ENCODE measurements at regions not wholly inside any gene's neighbourhood (a gene's known extent, or its start where the extent isn't known, plus 50 kb on each side); places are given as distances from the start of the nearest gene placed in this dataset.

GRCh38 chr1:106944721-106945120 is 111.8 kb upstream of the PRMT6 start:
- Histone ChIP-seq H3K4me2 (ENCODE audit: low read length) (no peak overlapping the region), H3K4me1 (ENCODE audit: low read length) (no peaks in the 10 kb centered on the region), H3K79me2 (ENCODE audit: low read length) (no peaks in the 10 kb centered on the region), H2AFZ (ENCODE audit: low read depth, low read length) (no peak overlapping the region), H3K36me3 (replicated peaks; ENCODE audit: low read depth, low read length) (no peaks in the 10 kb centered on the region), H3K27me3 (ENCODE audit: low read depth, low read length) (no peaks in the 10 kb centered on the region), H4K20me1 (ENCODE audit: insufficient read depth, low read length) (no peaks in the 10 kb centered on the region), H3K4me3 (ENCODE audit: low read length) (no peak overlapping the region), H3K9ac (ENCODE audit: low read length) (no peak overlapping the region), H3K9me3 (ENCODE audit: insufficient read depth, low read length) (no peaks in the 10 kb centered on the region), H3K27ac (ENCODE audit: low read length) (no peak overlapping the region)
- TF ChIP-seq EZH2phosphoT487 (IDR thresholded peaks at IDR 0.05; ENCODE audit: low read depth): no peak
- no peak for TF ChIP-seq CTCF (IDR thresholded peaks at IDR 0.05; ENCODE audit: low read depth, low read length)

GRCh38 chr1:106952776-106953175 is 103.7 kb upstream of the PRMT6 start:
- Histone ChIP-seq H3K9ac (ENCODE audit: low read length) (no peak overlapping the region), H3K27ac (ENCODE audit: low read length) (no peak overlapping the region), H3K4me1 (ENCODE audit: low read length) (peaks cover 15% of the 10 kb centered on the region), H3K36me3 (replicated peaks; ENCODE audit: low read depth, low read length) (no peaks in the 10 kb centered on the region), H3K27me3 (ENCODE audit: low read depth, low read length) (no peaks in the 10 kb centered on the region; the same call in 1 of the 2 replicates), H2AFZ (ENCODE audit: low read depth, low read length) (no peak overlapping the region), H3K4me2 (ENCODE audit: low read length) (no peak overlapping the region), H3K79me2 (ENCODE audit: low read length) (no peaks in the 10 kb centered on the region), H3K4me3 (ENCODE audit: low read length) (no peak overlapping the region), H4K20me1 (ENCODE audit: insufficient read depth, low read length) (no peaks in the 10 kb centered on the region), H3K9me3 (ENCODE audit: insufficient read depth, low read length) (no peaks in the 10 kb centered on the region)
- TF ChIP-seq CTCF (IDR thresholded peaks at IDR 0.05; ENCODE audit: low read depth, low read length): no peak
- no peak for TF ChIP-seq EZH2phosphoT487 (IDR thresholded peaks at IDR 0.05; ENCODE audit: low read depth)

- Histone ChIP-seq H3K4me3 (ENCODE audit: low read length) (no peak overlapping the region), H3K27ac (ENCODE audit: low read length) (no peak overlapping the region), H4K20me1 (ENCODE audit: insufficient read depth, low read length) (no peaks in the 10 kb centered on the region), H3K27me3 (ENCODE audit: low read depth, low read length) (no peaks in the 10 kb centered on the region; the same call in 1 of the 2 replicates), H2AFZ (ENCODE audit: low read depth, low read length) (no peak overlapping the region), H3K4me1 (ENCODE audit: low read length) (peaks cover 29% of the 10 kb centered on the region), H3K79me2 (ENCODE audit: low read length) (no peaks in the 10 kb centered on the region), H3K4me2 (ENCODE audit: low read length) (no peak overlapping the region), H3K9ac (ENCODE audit: low read length) (no peak overlapping the region), H3K36me3 (replicated peaks; ENCODE audit: low read depth, low read length) (no peaks in the 10 kb centered on the region), H3K9me3 (ENCODE audit: insufficient read depth, low read length) (no peaks in the 10 kb centered on the region)
- TF ChIP-seq CTCF (IDR thresholded peaks at IDR 0.05; ENCODE audit: low read depth, low read length): no peak
- no peak for TF ChIP-seq EZH2phosphoT487 (IDR thresholded peaks at IDR 0.05; ENCODE audit: low read depth)
Measured at GRCh38 chr1:106954661-106955229, 101.7 kb upstream of the PRMT6 start.

- Histone ChIP-seq H3K4me3 (ENCODE audit: low read length) (no peak overlapping the region), H3K4me1 (ENCODE audit: low read length) (peaks cover 41% of the 10 kb centered on the region), H3K79me2 (ENCODE audit: low read length) (no peaks in the 10 kb centered on the region), H3K36me3 (replicated peaks; ENCODE audit: low read depth, low read length) (no peaks in the 10 kb centered on the region), H3K9ac (ENCODE audit: low read length) (no peak overlapping the region), H3K4me2 (ENCODE audit: low read length) (no peak overlapping the region), H3K9me3 (ENCODE audit: insufficient read depth, low read length) (no peaks in the 10 kb centered on the region), H3K27me3 (ENCODE audit: low read depth, low read length) (no peaks in the 10 kb centered on the region; the same call in 1 of the 2 replicates), H2AFZ (ENCODE audit: low read depth, low read length) (no peak overlapping the region), H4K20me1 (ENCODE audit: insufficient read depth, low read length) (no peaks in the 10 kb centered on the region), H3K27ac (ENCODE audit: low read length) (no peak overlapping the region)
- no peak for TF ChIP-seq CTCF (IDR thresholded peaks at IDR 0.05; ENCODE audit: low read depth, low read length)
- TF ChIP-seq EZH2phosphoT487 (IDR thresholded peaks at IDR 0.05; ENCODE audit: low read depth): no peak
Measured at GRCh38 chr1:106956721-106957120, 99.8 kb upstream of the PRMT6 start.

All from OCI-LY3 (cell line).